ENCODE measurements at regions not wholly inside any gene's neighbourhood (a gene's known extent, or its start where the extent isn't known, plus 50 kb on each side); places are given as distances from the start of the nearest gene placed in this dataset.

GRCh38 chr7:35424440-35424839 lies 170.5 kb upstream of the TBX20 start:
- WGBS (ENCODE audit: insufficient coverage): 87% methylated on average over 3 of the region's 4 CpGs
- H3K4me3 Mint-ChIP-seq: no peak overlapping the region
- Histone ChIP-seq H3K27ac (ENCODE audit: low read length) (no peak overlapping the region), H3K27me3 (replicated peaks in 1 of 2; ENCODE audit: control insufficient read depth in 2 of 2, extremely low read depth in 1 of 2, insufficient read depth in 2 of 2, low read length in 1 of 2) (no peaks in the 10 kb centered on the region), H3K9me3 (no peaks in the 10 kb centered on the region), H3K4me3 (ENCODE audit: control insufficient read depth in 1 of 2, extremely low read depth in 1 of 2, low read length in 1 of 2) (no peak overlapping the region), H3K4me1 (ENCODE audit: control insufficient read depth in 1 of 2, extremely low read depth in 1 of 2, insufficient read depth in 2 of 2, low read length in 2 of 2) (no peaks in the 10 kb centered on the region), H3K36me3 (ENCODE audit: control insufficient read depth in 2 of 2, extremely low read depth in 1 of 2, insufficient read depth in 1 of 2, low read length in 1 of 2) (no peaks in the 10 kb centered on the region)
- DNase-seq (no peak), ATAC-seq (replicated peaks in 1 of 4) (no peak)
- ChIA-PET CTCF (interaction anchor here (0.5 to 2.6 kb wide), 9 partner anchors 9 to 774 kb away, joined by 3 to 10 read pairs (median 4); no protein-coding TSS in a partner anchor), POLR2A (no interaction called here)
- H3K36me3 Mint-ChIP-seq: no peaks in the 10 kb centered on the region
- H3K4me1 Mint-ChIP-seq: peaks cover 0 to 10% (median 0%) of the 10 kb centered on the region in 3 donors
- H3K27me3 Mint-ChIP-seq: peaks cover 17 to 29% of the 10 kb centered on the region in 2 donors
- H3K27ac Mint-ChIP-seq: no peak overlapping the region
- no peaks in the 10 kb centered on the region for H3K9me3 Mint-ChIP-seq

- peaks cover 0 to 10% (median 0%) of the 10 kb centered on the region in 3 donors for H3K4me1 Mint-ChIP-seq
- H3K27ac Mint-ChIP-seq: no peak overlapping the region
- DNase-seq (no peak), ATAC-seq (replicated peaks in 1 of 4) (no peak)
- H3K27me3 Mint-ChIP-seq: peaks cover 18 to 29% of the 10 kb centered on the region in 2 donors
- Histone ChIP-seq H3K27ac (ENCODE audit: low read length) (no peak overlapping the region), H3K36me3 (ENCODE audit: control insufficient read depth in 2 of 2, extremely low read depth in 1 of 2, insufficient read depth in 1 of 2, low read length in 1 of 2) (no peaks in the 10 kb centered on the region), H3K4me1 (ENCODE audit: control insufficient read depth in 1 of 2, extremely low read depth in 1 of 2, insufficient read depth in 2 of 2, low read length in 2 of 2) (no peaks in the 10 kb centered on the region), H3K4me3 (ENCODE audit: control insufficient read depth in 1 of 2, extremely low read depth in 1 of 2, low read length in 1 of 2) (no peak overlapping the region), H3K9me3 (no peaks in the 10 kb centered on the region), H3K27me3 (replicated peaks in 1 of 2; ENCODE audit: control insufficient read depth in 2 of 2, extremely low read depth in 1 of 2, insufficient read depth in 2 of 2, low read length in 1 of 2) (no peaks in the 10 kb centered on the region)
- H3K4me3 Mint-ChIP-seq: no peak overlapping the region
- POLR2A ChIA-PET: no interaction called here
- CTCF ChIA-PET: no interaction called here
- H3K9me3 Mint-ChIP-seq: no peaks in the 10 kb centered on the region
- H3K36me3 Mint-ChIP-seq: no peaks in the 10 kb centered on the region
- WGBS (ENCODE audit: insufficient coverage): no CpG with 5 or more reads among the region's 2 CpGs
These were observed 168.8 kb upstream of the TBX20 start for GRCh38 chr7:35422715-35423114.

- Histone ChIP-seq H3K36me3 (ENCODE audit: control insufficient read depth in 2 of 2, extremely low read depth in 1 of 2, insufficient read depth in 1 of 2, low read length in 1 of 2) (no peaks in the 10 kb centered on the region), H3K9me3 (no peaks in the 10 kb centered on the region), H3K4me1 (ENCODE audit: control insufficient read depth in 1 of 2, extremely low read depth in 1 of 2, insufficient read depth in 2 of 2, low read length in 2 of 2) (no peaks in the 10 kb centered on the region), H3K27ac (ENCODE audit: low read length) (no peak overlapping the region), H3K4me3 (ENCODE audit: control insufficient read depth in 1 of 2, extremely low read depth in 1 of 2, low read length in 1 of 2) (no peak overlapping the region), H3K27me3 (replicated peaks in 1 of 2; ENCODE audit: control insufficient read depth in 2 of 2, extremely low read depth in 1 of 2, insufficient read depth in 2 of 2, low read length in 1 of 2) (no peaks in the 10 kb centered on the region)
- Mint-ChIP-seq H3K4me3 (no peak overlapping the region), H3K36me3 (no peaks in the 10 kb centered on the region), H3K27ac (no peak overlapping the region), H3K9me3 (no peaks in the 10 kb centered on the region), H3K4me1 (peaks cover 0 to 10% (median 0%) of the 10 kb centered on the region in 3 donors), H3K27me3 (peaks cover 18 to 26% of the 10 kb centered on the region in 2 donors)
- 70% methylated on average over 2 of the region's 4 CpGs for WGBS (ENCODE audit: insufficient coverage)
- POLR2A ChIA-PET: no interaction called here
- CTCF ChIA-PET: interaction anchor here in 1 of 2 donors (0.5 to 1.2 kb wide), 3 partner anchors 115 to 778 kb away, joined by 3 read pairs; no protein-coding TSS in a partner anchor
- ATAC-seq (replicated peaks in 1 of 4) (no peak), DNase-seq (no peak)
These were observed 166.8 kb upstream of the TBX20 start for GRCh38 chr7:35420656-35421055.

DNA sequence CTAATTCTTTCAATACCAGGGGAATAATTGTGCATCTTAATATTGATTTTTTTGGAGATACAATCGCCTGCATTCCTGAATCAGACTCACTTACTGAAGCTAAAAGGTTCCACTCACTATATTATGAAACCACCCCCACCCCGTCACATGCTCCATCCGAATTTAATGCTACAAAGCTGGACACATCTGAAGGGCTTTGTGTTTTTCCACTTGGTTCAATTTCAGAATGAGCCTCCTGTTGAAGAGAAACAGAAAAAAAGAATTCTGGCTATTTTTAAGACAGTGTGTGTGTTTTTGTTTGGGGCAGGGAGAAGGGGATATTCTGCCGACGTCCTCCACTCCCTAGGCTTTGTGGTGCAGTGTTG lies 165.5 kb upstream of the TBX20 start:
- H3K27me3 Mint-ChIP-seq: peaks cover 18 to 29% of the 10 kb centered on the region in 2 donors
- no peaks in the 10 kb centered on the region for H3K4me1 ChIP-seq (ENCODE audit: control insufficient read depth in 1 of 2, extremely low read depth in 1 of 2, insufficient read depth in 2 of 2, low read length in 2 of 2)
- ChIA-PET POLR2A (no interaction called here), CTCF (interaction anchor here in 1 of 2 donors (0.6 kb wide), 1 partner anchor 366 kb away, joined by 5 read pairs; no protein-coding TSS in a partner anchor)
- H3K36me3 Mint-ChIP-seq: no peaks in the 10 kb centered on the region
- DNase-seq (no peak), ATAC-seq (replicated peaks in 1 of 4) (no peak)
- no peaks in the 10 kb centered on the region for H3K9me3 Mint-ChIP-seq
- peaks cover 0 to 4% of the 10 kb centered on the region in 2 experiments for H3K27me3 ChIP-seq (replicated peaks in 1 of 2; ENCODE audit: control insufficient read depth in 2 of 2, extremely low read depth in 1 of 2, insufficient read depth in 2 of 2, low read length in 1 of 2)
- no peak overlapping the region for H3K4me3 Mint-ChIP-seq
- WGBS (ENCODE audit: insufficient coverage): 90% methylated on average over 2 of the region's 5 CpGs
- H3K27ac ChIP-seq (ENCODE audit: low read length): no peak overlapping the region
- no peak overlapping the region for H3K4me3 ChIP-seq (ENCODE audit: control insufficient read depth in 1 of 2, extremely low read depth in 1 of 2, low read length in 1 of 2)
- no peaks in the 10 kb centered on the region for H3K9me3 ChIP-seq
- no peaks in the 10 kb centered on the region for H3K36me3 ChIP-seq (ENCODE audit: control insufficient read depth in 2 of 2, extremely low read depth in 1 of 2, insufficient read depth in 1 of 2, low read length in 1 of 2)
- peaks cover 0 to 10% (median 0%) of the 10 kb centered on the region in 3 donors for H3K4me1 Mint-ChIP-seq
- no peak overlapping the region for H3K27ac Mint-ChIP-seq

GRCh38 chr7:35418716-35419390 lies 165.0 kb upstream of the TBX20 start:
- no peaks in the 10 kb centered on the region for H3K9me3 Mint-ChIP-seq
- H3K27ac ChIP-seq (ENCODE audit: low read length): no peak overlapping the region
- no peak overlapping the region for H3K4me3 ChIP-seq (ENCODE audit: control insufficient read depth in 1 of 2, extremely low read depth in 1 of 2, low read length in 1 of 2)
- H3K4me3 Mint-ChIP-seq: no peak overlapping the region
- no peaks in the 10 kb centered on the region for H3K36me3 ChIP-seq (ENCODE audit: control insufficient read depth in 2 of 2, extremely low read depth in 1 of 2, insufficient read depth in 1 of 2, low read length in 1 of 2)
- ChIA-PET POLR2A (no interaction called here), CTCF (interaction anchor here in 1 of 2 donors (0.7 kb wide), 1 partner anchor 10 kb away, joined by 3 read pairs; no protein-coding TSS in a partner anchor)
- H3K27me3 Mint-ChIP-seq: peaks cover 13 to 26% of the 10 kb centered on the region in 2 donors
- H3K9me3 ChIP-seq: no peaks in the 10 kb centered on the region
- no peaks in the 10 kb centered on the region for H3K36me3 Mint-ChIP-seq
- H3K27ac Mint-ChIP-seq: no peak overlapping the region
- H3K27me3 ChIP-seq (replicated peaks in 1 of 2; ENCODE audit: control insufficient read depth in 2 of 2, extremely low read depth in 1 of 2, insufficient read depth in 2 of 2, low read length in 1 of 2): peaks cover 0 to 4% of the 10 kb centered on the region in 2 experiments
- H3K4me1 Mint-ChIP-seq: peaks cover 0 to 10% (median 0%) of the 10 kb centered on the region in 3 donors
- WGBS (ENCODE audit: insufficient coverage): 91% methylated on average over 8 of the region's 24 CpGs
- DNase-seq (no peak), ATAC-seq (replicated peaks in 1 of 4) (no peak)
- H3K4me1 ChIP-seq (ENCODE audit: control insufficient read depth in 1 of 2, extremely low read depth in 1 of 2, insufficient read depth in 2 of 2, low read length in 2 of 2): no peaks in the 10 kb centered on the region

- H3K27ac Mint-ChIP-seq: no peak overlapping the region
- ATAC-seq (replicated peaks in 1 of 4) (no peak), DNase-seq (no peak)
- 89% methylated on average over 2 of the region's 2 CpGs for WGBS (ENCODE audit: insufficient coverage)
- H3K4me1 Mint-ChIP-seq: peaks cover 0 to 10% (median 0%) of the 10 kb centered on the region in 3 donors
- no peak overlapping the region for H3K4me3 Mint-ChIP-seq
- no peaks in the 10 kb centered on the region for H3K9me3 ChIP-seq
- no peaks in the 10 kb centered on the region for H3K36me3 Mint-ChIP-seq
- no peaks in the 10 kb centered on the region for H3K36me3 ChIP-seq (ENCODE audit: control insufficient read depth in 2 of 2, extremely low read depth in 1 of 2, insufficient read depth in 1 of 2, low read length in 1 of 2)
- H3K4me1 ChIP-seq (ENCODE audit: control insufficient read depth in 1 of 2, extremely low read depth in 1 of 2, insufficient read depth in 2 of 2, low read length in 2 of 2): no peaks in the 10 kb centered on the region
- H3K27me3 Mint-ChIP-seq: peaks cover 14 to 18% of the 10 kb centered on the region in 2 donors
- ChIA-PET CTCF (interaction anchor here in 1 of 2 donors (0.7 to 1.0 kb wide), 2 partner anchors 8 to 112 kb away, joined by 3 to 4 read pairs; no protein-coding TSS in a partner anchor), POLR2A (no interaction called here)
- no peak overlapping the region for H3K27ac ChIP-seq (ENCODE audit: low read length)
- H3K9me3 Mint-ChIP-seq: no peaks in the 10 kb centered on the region
- peaks cover 0 to 7% of the 10 kb centered on the region in 2 experiments for H3K27me3 ChIP-seq (replicated peaks in 1 of 2; ENCODE audit: control insufficient read depth in 2 of 2, extremely low read depth in 1 of 2, insufficient read depth in 2 of 2, low read length in 1 of 2)
- no peak overlapping the region for H3K4me3 ChIP-seq (ENCODE audit: control insufficient read depth in 1 of 2, extremely low read depth in 1 of 2, low read length in 1 of 2)
These were observed 162.7 kb upstream of the TBX20 start for GRCh38 chr7:35416568-35416967.

Data from T-cell (primary cell).